NCI-H748 (cell line): ENCODE measurements at regions not wholly inside any gene's neighbourhood (a gene's known extent, or its start where the extent isn't known, plus 50 kb on each side); places are given as distances from the start of the nearest gene placed in this dataset.
"Not testable (repeated sequence)": the region's sequence is repeated elsewhere in the genome, so short reads cannot be mapped to it uniquely, and the experiment has no call there.

Experiments
- DNase-seq: peaks from one replicate; lab custom pipeline; 2025; ENCODE audit not compliant: unreplicated experiment; lab: John Stamatoyannopoulos, UW

GRCh38 chr14:71803539-71804260 is 128.5 kb upstream of the RGS6 start:
- no peak for DNase-seq

DNA sequence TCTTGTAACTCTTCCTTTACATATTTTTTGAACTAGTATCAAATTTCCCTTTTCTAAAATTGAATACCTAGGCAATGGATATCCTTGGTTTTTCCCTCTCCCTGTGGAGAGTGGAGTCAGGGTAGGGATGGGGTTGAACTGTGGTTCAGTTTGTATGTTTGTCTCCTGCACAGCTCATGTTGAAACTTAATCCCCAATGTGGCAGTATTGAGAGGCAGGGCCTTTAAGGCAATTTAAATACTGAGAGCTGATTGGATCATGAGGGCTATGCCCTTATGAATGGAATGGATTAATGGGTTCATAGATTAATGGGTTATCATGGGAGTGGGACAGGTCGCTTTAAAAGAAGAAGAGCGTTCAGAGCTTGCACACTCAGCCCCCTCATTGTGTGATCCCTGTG is 127.2 kb upstream of the RGS6 start:
- DNase-seq, result no peak

DNA sequence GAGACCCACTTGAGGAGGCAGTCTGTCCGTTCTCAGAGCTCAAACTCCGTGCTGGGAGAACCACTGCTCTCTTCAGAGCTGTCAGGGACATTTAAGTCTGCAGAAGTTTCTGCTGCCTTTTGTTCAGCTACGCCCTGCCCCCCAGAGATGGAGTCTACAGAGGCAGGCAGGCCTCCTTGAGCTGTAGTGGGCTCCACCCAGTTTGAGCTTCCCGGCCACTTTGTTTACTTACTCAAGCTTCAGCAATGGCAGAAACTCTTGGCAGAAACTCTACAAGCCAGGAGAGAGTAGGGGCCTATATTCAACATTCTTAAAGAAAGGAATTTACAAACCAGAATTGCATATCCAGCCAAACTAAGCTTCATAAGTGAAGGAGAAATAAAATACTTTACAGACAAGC is 125.2 kb upstream of the RGS6 start:
- not testable (repeated sequence) for DNase-seq

GRCh38 chr14:71810800-71811199 is 121.4 kb upstream of the RGS6 start:
- not testable (repeated sequence) for DNase-seq

DNA sequence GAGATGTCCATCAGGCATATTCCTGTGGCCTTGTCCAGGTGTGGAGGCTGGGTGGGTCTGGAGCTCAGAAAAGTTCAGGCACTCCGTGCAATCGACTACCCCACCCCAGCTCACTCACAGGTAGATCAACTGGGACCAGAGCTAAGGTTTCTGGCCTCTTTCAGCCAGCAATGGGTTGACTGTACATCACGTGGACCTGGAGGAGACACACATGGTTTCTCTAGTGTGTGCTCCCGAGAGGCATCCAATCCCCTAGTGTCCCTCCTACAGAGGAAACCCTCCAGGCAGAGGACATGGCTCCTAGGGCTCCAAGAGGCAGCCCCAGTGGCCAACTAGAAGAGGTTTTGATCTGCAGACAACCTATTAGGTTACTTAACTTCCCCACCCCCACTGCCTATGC is 119.5 kb upstream of the RGS6 start:
- no peak for DNase-seq

DNA sequence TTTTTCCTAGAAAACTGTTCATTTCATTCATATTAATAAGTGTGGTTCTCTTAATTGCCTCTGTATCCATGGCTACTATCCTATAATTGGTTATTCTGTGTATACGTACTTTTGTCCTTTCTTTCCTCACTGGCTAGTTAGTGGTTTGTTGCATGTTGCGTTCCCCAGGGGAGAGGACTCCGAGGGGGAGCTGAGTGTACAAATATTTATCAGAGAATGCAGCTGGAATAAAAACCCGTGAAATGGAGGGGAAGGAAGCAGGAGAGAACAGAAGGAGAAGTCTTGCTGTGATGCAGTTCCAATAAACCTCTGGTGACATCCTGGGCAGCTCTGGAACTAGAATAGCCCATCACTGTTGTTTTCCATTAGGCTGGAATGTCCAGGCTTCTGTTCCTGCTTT is 117.1 kb upstream of the RGS6 start:
- DNase-seq, result peak; percentile 41

- DNase-seq, result no peak
Observed at GRCh38 chr14:71824816-71825215, 107.4 kb upstream of the RGS6 start.

- DNase-seq, result peak; percentile 75
Observed at GRCh38 chr14:71833476-71833875, 98.8 kb upstream of the RGS6 start.

DNA sequence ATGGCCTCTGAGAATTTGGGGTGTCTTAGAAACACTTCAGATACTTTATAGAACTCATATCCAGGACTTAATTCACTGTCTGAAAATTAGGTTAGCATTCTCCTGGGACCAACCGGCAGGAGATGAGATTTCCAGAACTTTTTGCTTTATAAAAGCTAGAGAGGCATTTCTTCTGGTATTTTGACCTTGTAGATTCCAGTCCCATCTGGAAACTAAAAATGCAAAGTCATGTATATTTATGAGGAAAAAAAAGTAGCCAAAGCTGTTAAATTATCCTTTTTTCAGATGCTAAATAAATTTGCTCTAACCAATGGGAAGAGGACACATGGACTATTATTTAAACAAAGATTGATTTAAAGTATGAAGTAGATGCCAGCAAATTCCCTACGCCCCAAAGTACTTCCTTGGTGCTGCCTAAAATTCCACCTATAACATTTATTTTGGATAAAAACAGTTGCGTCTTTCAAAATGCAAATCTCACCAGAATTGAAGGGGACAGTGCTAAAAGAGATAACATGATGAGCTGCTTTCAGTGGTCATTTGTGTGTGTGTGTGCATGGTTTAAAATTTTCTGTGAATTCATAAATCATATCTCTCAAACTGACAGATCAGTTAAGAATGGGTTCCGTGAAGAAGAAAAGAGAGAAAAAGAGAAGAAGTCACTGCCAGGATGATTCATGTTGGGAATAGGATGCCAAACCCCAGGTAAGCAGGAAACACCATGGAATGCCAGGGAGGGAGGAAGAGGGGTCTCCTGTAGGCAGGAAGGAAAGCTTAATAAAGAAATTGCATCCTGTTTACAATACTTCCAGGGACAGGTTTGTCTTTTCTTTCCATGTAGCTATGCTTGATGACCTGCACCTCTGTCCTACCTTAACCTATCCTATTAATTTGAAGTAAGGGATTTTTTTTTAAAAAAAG is 97.7 kb upstream of the RGS6 start:
- DNase-seq, result no peak

- DNase-seq, result no peak
Observed at GRCh38 chr14:71852181-71852580, 80.0 kb upstream of the RGS6 start.

DNA sequence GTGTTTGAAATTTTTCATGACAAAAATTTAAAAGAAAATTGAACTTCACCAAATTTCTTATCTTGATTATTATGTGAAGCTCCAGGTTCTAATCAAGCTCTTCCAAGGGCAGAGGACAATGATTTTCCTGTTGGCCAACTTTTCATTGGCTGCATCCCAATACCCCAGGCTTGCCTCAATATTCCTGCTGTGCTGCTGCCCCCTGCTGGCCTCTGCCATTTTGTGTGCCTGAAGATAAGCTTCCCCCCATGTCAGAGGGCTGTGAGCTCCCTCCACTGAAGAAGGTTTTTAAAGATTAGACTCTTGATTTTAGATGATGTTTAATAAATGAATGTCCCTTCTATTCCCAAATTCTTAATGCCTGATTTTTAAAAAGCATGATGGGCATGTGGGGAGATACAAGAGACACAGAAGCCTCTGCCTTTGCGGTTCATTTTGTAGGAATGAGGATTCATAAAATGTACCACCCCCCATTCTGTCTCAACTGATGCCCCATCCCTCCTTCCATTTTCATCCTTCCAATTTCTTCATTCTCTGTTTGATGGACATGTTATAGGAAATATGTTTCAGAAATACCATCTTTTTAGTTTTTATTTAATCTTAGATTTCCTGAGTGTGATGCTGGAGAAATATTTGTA is 76.7 kb upstream of the RGS6 start:
- peak; percentile 64 for DNase-seq

DNA sequence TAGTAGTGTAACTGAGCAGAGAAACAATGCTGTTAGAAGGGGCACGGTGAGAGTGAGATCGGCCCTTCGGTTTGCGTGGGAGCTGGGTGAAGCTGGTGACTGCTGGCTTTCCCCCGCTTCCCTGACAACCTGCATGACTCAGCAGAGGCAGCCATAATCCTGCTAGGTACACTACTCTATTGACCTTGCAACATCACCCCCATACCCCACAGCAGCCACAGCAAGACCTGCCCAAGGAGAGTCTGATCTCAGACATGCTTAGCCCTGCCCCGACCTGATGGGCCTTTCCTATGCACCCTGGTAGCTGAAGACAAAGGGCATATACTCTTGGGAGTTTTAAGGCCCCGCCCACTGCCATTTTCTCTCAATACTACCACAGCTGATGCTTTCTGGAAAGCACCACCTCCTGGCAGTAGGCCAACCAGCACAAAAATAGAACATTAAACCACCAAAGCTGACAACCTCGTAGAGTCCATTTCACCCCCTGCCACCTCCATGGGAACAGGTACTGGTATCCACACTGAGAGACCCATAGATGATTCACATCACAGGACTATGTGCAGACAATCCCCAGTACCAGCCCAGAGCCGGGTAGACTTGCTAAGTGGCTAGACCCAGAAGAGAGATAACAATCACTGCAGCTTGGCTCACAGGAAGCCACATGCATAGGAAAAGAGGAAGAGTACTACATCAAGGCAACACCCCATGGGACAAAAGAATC is 75.9 kb upstream of the RGS6 start:
- peak; percentile 8 for DNase-seq

DNA sequence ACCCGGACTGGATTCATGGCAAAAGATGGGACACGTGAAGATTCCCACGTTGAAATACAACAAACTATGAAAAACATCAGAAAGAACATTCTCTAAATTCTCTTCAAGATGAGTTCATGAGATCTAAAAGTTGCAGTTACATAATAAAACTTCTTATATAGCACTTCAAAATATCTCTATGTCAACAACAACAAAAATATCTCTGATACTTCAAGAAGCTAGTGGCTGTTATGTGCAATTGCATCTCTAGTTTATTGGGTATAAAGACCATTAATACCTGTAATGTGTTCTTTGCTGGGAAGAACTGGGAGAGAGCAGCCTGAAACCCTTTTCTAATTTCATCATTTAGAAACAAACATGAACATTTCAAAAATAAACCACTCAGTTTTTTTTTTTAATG is 69.2 kb upstream of the RGS6 start:
- DNase-seq, result no peak

DNA sequence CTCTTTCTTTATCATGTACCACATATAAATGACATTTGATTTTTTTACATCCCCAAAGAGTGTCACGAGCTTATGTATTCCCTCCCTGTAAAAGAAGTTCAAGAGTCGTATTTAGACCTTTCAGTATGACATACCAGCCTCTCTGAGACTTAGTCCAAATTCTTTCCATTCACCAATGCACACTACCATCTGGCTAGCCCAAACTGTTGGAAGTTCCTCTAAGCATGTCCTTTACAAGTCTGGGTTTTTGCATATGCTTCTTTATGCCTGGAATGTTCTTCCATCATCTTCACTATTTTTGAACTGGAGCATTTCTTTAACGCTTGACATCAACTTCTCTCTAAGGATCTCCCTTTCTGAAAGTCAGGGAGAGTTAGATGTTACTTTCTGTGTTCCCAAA is 68.5 kb upstream of the RGS6 start:
- no peak for DNase-seq
